Testis (tissue), 2 donors: ENCODE measurements at regions not wholly inside any gene's neighbourhood (a gene's known extent, or its start where the extent isn't known, plus 50 kb on each side); places are given as distances from the start of the nearest gene placed in this dataset.

ENCODE experiments used
- DNase-seq: peaks from one replicate; pipeline ENCODE4 v3.0.0-alpha.2; 2019
- H3K27ac ChIP-seq, 2 donors: fragments of 200-600 bp; sonication (generic); one replicate each; pipeline ENCODE4 v1.5.1; 2019
- H3K27me3 ChIP-seq: fragments of 200-600 bp; sonication (generic); one replicate; pipeline ENCODE4 v1.5.1; 2019
- H3K36me3 ChIP-seq: fragments of 200-600 bp; sonication (generic); one replicate; pipeline ENCODE4 v1.5.1; 2017; ENCODE audit warnings: low read depth; ENCODE audit errors: missing control alignments
- H3K4me1 ChIP-seq: fragments of 200-600 bp; sonication (generic); one replicate; pipeline ENCODE4 v1.5.1; 2019
- H3K4me3 ChIP-seq, 2 donors: fragments of 200-600 bp; sonication (generic); one replicate each; pipeline ENCODE4 v1.5.1; 2017 to 2019
- H3K9me3 ChIP-seq: fragments of 200-600 bp; sonication (generic); one replicate; pipeline ENCODE4 v1.5.1; 2017
- POLR2A ChIP-seq: fragments of 450-650 bp; IDR thresholded peaks from one replicate; pipeline ENCODE4 v1.6.1; 2017; ENCODE audit warnings: antibody characterized with exemption, mild to moderate bottlenecking, moderate library complexity
- WGBS, 2 donors: methylation state at CpG; one replicate each; pipeline ENCODE4 v1.1.5; 2018; 5-methylcytosine and 5-hydroxymethylcytosine counted together
- intact Hi-C: fragments of 100-400 bp; cut with DNase I; formaldehyde crosslinking; loops from one replicate; pipeline ENCODE4 v1.15.1; 2023; ENCODE audit warnings: low total_unique reads
- TF ChIP-seq, protein P1 (sequence below), 3 experiments: fragments of 450-650 bp in 2 of 3; fragments of 200-600 bp in 1 of 3; sonication (generic) in 1 of 3; IDR thresholded peaks; one replicate each; pipeline ENCODE4 v1.5.1; 2016 to 2019; ENCODE audit warnings: antibody characterized with exemption in 3 of 3, mild to moderate bottlenecking in 2 of 3, moderate library complexity in 1 of 3

DNA sequence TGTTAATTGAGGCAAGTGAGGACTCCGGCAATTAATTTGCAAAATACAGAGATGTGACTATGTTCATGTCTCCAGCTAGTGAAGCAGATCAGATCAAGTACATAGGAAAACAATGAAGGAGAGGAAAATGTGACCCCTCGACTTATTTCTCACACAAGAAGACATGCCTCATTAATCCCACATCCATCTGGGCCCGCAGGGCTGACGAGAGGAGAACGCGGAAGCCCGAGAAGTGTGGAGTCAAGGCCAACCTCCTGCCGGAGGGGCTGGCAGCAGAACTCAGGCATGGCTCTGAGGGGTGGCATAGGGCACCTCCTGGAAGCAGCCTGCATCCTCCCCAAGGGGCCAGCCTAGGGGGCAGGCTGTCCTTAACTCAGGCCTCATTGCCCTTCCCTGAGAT lies 54.4 kb downstream of the ZNF503 start:
- intact Hi-C loops, result no loop called here
- Histone ChIP-seq H3K4me1 (no peaks in the 10 kb centered on the region), H3K27ac (no peak overlapping the region), H3K36me3 (no peaks in the 10 kb centered on the region), H3K9me3 (no peaks in the 10 kb centered on the region), H3K4me3 (no peak overlapping the region), H3K27me3 (no peaks in the 10 kb centered on the region)
- TF ChIP-seq POLR2A, result no peak
- TF ChIP-seq, protein P1, sequence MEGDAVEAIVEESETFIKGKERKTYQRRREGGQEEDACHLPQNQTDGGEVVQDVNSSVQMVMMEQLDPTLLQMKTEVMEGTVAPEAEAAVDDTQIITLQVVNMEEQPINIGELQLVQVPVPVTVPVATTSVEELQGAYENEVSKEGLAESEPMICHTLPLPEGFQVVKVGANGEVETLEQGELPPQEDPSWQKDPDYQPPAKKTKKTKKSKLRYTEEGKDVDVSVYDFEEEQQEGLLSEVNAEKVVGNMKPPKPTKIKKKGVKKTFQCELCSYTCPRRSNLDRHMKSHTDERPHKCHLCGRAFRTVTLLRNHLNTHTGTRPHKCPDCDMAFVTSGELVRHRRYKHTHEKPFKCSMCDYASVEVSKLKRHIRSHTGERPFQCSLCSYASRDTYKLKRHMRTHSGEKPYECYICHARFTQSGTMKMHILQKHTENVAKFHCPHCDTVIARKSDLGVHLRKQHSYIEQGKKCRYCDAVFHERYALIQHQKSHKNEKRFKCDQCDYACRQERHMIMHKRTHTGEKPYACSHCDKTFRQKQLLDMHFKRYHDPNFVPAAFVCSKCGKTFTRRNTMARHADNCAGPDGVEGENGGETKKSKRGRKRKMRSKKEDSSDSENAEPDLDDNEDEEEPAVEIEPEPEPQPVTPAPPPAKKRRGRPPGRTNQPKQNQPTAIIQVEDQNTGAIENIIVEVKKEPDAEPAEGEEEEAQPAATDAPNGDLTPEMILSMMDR (IDR thresholded peaks at IDR 0.05), result no peak
- no peak for DNase-seq
- WGBS, 2 donors, result 53 to 68% methylated on average over 8 of the region's 8 CpGs

DNA sequence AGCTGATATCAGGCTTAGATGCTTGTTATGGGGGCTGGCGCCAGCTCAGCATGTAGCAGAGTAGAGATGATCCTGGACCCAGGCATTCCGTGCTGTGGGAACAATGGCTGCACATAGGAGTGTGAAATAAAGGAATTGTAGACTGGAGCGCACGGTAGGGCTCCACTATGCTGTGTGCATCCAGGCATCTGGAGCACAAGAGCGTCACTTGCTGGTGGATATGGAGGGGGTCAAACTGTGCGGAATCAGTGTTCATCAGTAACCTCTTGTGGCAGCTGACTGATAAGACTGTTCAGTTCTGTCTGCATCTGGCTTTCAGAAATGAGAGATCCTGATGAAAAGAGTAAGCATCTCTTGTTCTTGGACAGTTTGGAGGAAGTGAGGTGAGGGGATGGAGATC lies 55.8 kb downstream of the ZNF503 start:
- 87 to 88% methylated on average over 6 of the region's 6 CpGs for WGBS, 2 donors
- no peak for DNase-seq
- intact Hi-C loops, result no loop called here
- Histone ChIP-seq H3K27ac (no peak overlapping the region), H3K4me3 (no peak overlapping the region), H3K27me3 (no peaks in the 10 kb centered on the region), H3K4me1 (no peaks in the 10 kb centered on the region), H3K9me3 (no peaks in the 10 kb centered on the region), H3K36me3 (no peaks in the 10 kb centered on the region)
- TF ChIP-seq, protein P1 (IDR thresholded peaks at IDR 0.05), result no peak
- TF ChIP-seq POLR2A, result no peak

DNA sequence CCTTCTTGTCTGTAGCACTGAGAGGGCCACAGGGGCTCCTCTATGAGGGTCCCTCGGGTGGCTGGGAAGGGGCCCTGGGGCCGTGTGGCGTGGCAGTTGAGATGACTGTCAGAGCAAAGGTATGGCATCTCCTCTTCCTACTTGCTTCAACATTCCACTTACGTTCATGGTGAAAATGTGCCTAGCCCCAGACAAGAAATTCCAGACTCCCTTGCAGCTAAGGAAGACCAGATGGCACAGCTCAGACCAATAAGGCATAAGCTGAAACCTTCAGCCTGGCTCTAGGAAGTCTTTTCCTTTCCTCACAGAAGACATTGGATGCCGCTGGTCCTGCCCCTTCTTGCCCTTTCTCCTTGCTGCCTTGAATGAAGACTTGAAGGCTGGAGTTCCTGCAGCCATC lies 57.4 kb downstream of the ZNF503 start:
- no peaks in the 10 kb centered on the region for H3K4me1 ChIP-seq
- H3K9me3 ChIP-seq, result no peaks in the 10 kb centered on the region
- no peak overlapping the region for H3K27ac ChIP-seq
- WGBS, 2 donors, result 86 to 100% methylated on average over 3 to 5 of the region's 5 CpGs
- intact Hi-C loops, result no loop called here
- H3K36me3 ChIP-seq, result no peaks in the 10 kb centered on the region
- no peak overlapping the region for H3K4me3 ChIP-seq
- no peaks in the 10 kb centered on the region for H3K27me3 ChIP-seq
- no peak for DNase-seq
- TF ChIP-seq POLR2A, result no peak
- TF ChIP-seq, protein P1 (IDR thresholded peaks at IDR 0.05), result no peak

DNA sequence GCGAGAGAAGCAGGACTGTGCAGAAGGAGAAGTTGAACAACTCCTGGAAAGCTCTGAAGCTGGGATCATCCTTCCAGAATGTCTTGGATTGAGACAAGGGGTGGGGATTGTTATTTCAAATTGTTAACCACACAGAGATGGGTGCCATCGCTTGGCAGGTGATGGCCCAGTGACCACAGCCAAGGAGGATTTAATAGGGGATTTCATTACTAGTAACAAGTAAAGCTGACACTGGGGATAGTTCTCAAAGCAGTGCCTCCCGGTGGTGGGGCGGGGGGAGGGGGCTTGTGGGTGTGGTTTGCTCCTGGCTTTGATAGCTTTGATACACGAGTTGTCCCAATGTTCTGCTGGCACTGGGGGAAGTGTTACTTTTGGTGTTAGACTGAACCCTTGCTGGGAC lies 59.2 kb downstream of the ZNF503 start:
- intact Hi-C loops, result no loop called here
- Histone ChIP-seq H3K9me3 (no peaks in the 10 kb centered on the region), H3K4me1 (no peaks in the 10 kb centered on the region), H3K27me3 (no peaks in the 10 kb centered on the region), H3K4me3 (no peak overlapping the region), H3K36me3 (no peaks in the 10 kb centered on the region), H3K27ac (no peak overlapping the region)
- 75 to 86% methylated on average over 5 of the region's 5 CpGs for WGBS, 2 donors
- no peak for DNase-seq
- no peak for TF ChIP-seq POLR2A
- TF ChIP-seq, protein P1 (IDR thresholded peaks at IDR 0.05), result no peak

DNA sequence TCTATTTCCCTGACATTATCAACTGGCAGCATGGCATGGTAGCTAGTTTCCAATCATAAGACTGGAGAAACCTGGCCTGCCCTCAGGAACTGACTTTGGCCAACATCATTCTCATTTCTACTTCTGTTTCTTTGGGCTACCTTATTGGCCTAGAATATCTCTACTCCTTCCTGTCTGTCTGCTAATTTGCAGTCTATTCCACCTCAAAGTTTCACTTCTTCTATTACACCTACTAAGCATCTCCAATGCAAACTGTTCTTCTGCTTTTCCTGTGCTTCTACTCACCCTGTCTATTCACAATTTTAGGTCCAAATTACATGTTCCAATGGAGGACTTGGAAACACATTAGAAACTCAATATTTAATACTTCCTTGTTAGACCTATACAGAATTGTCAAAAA lies 65.6 kb downstream of the ZNF503 start:
- no peak for DNase-seq
- TF ChIP-seq, protein P1 (IDR thresholded peaks at IDR 0.05), result no peak
- no peak for TF ChIP-seq POLR2A

More for the DNA sequence above, 65.6 kb downstream of the ZNF503 start:
- Histone ChIP-seq H3K4me1 (no peaks in the 10 kb centered on the region), H3K36me3 (no peaks in the 10 kb centered on the region), H3K9me3 (no peaks in the 10 kb centered on the region), H3K27ac (no peak overlapping the region), H3K27me3 (no peaks in the 10 kb centered on the region), H3K4me3 (no peak overlapping the region)
- intact Hi-C loops, result no loop called here
